ENCODE measurements at regions not wholly inside any gene's neighbourhood (a gene's known extent, or its start where the extent isn't known, plus 50 kb on each side); places are given as distances from the start of the nearest gene placed in this dataset.

DNA sequence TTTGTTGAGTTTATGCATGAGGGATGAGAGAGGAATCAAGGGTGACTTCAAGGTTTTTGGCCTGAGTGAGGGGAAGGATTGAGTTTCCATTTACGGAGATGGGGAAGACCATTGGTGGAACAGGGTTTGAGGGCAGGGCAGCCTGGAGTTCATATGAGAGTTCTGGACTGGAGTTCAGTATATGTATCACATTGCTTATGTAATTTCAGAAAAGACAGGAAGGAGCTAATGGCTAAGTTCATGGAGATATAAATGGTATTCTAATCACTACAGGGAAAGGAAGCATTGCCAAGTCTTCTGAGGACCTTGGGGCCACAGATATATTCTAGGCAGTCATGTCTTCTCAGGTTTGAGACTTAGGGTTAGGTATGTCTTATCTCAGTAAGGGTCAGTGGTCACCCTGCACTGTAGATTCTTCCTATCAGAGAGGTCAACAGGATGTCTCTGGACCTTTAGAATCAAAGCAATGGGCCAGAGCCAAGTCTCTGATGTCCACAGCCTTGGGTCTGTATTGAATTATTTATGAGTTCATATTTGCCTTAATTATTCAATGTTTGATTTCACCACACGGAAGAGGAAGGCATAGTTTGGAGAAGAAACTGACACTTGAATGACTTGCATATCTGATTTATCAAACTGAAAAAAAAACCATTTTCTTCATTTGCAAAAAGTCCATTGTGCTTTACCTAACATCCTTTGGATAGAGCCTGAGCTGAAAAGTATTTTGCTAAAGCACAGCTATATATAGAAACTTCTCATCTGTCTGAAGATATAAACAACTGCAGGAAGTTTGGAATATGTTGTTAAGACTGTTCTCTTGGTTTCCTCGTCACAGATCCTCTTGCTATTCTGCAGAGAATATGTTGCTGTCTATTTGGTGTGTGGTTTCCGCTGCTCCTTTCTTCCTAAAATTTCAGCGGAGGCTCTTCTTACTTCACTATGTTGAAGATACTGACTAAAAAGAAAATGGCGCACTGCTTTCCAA is 139.5 kb downstream of the PDGFRA start:
- TF ChIP-seq CTCF (IDR thresholded peaks at IDR 0.05): no peak
- intact Hi-C loops (cut with DNase I): no loop called here
- H3K36me3 ChIP-seq (ENCODE audit: insufficient read depth in 1 of 2, low read depth in 1 of 2): no peaks in the 10 kb centered on the region
- peak overlapping the region; percentile 30 for H3K27ac ChIP-seq
- no peaks in the 10 kb centered on the region for H3K9me3 ChIP-seq
- peaks cover 12% of the 10 kb centered on the region for H3K4me1 ChIP-seq
- no peak for DNase-seq
- H3K27me3 ChIP-seq (ENCODE audit: insufficient read depth in 3 of 3, low read length in 2 of 3): no peaks in the 10 kb centered on the region
- no peak overlapping the region for H3K4me3 ChIP-seq
- 40 to 49% (median 46%) methylated on average over 6 of the region's 6 CpGs for WGBS, 3 donors
- ATAC-seq: peak in 2 of 4 donors; percentile 62 to 67

DNA sequence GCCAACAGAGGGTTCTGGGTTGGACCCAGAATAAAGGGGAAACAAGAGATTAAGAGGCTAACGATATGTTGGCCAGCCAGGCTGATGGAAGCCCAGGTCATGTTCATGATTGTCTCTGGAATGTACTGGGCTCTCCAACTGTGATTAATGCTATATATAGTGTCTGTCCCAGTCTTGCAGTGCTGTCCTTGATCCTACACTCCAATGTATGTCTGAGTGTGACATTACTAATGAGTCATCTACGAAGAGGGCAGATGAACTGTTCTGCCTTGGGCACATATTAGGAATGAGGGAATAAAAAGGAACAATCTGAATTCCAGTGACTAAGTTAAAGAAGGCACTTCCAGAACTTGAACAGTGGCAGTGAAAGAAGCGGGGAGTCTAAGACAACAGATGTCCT is 142.1 kb downstream of the PDGFRA start:
- intact Hi-C loops (cut with DNase I): no loop called here
- Histone ChIP-seq H3K4me3 (no peak overlapping the region), H3K36me3 (ENCODE audit: insufficient read depth in 1 of 2, low read depth in 1 of 2) (no peaks in the 10 kb centered on the region), H3K27ac (no peak overlapping the region), H3K27me3 (ENCODE audit: insufficient read depth in 3 of 3, low read length in 2 of 3) (no peaks in the 10 kb centered on the region), H3K4me1 (peaks cover 12% of the 10 kb centered on the region), H3K9me3 (no peaks in the 10 kb centered on the region)
- no peak for DNase-seq
- no peak for ATAC-seq
- WGBS, 3 donors: 54 to 56% (median 55%) methylated on average over 3 of the region's 3 CpGs
- TF ChIP-seq CTCF (IDR thresholded peaks at IDR 0.05): no peak

- H3K9me3 ChIP-seq: no peaks in the 10 kb centered on the region
- H3K36me3 ChIP-seq (ENCODE audit: insufficient read depth in 1 of 2, low read depth in 1 of 2): no peaks in the 10 kb centered on the region
- no peak for TF ChIP-seq CTCF (IDR thresholded peaks at IDR 0.05)
- H3K4me1 ChIP-seq: peaks cover 11% of the 10 kb centered on the region
- no peak overlapping the region for H3K27ac ChIP-seq
- no peak overlapping the region for H3K4me3 ChIP-seq
- H3K27me3 ChIP-seq (ENCODE audit: insufficient read depth in 3 of 3, low read length in 2 of 3): no peaks in the 10 kb centered on the region
- intact Hi-C loops (cut with DNase I): no loop called here
- ATAC-seq (no peak), DNase-seq (no peak)
- 89 to 93% (median 92%) methylated on average over 2 of the region's 2 CpGs for whole genome bisulfite sequencing, 3 donors
Measured at GRCh38 chr4:54372951-54373350, 143.9 kb downstream of the PDGFRA start.

GRCh38 chr4:54373718-54374210 is 144.7 kb downstream of the PDGFRA start:
- no peaks in the 10 kb centered on the region for H3K27me3 ChIP-seq (ENCODE audit: insufficient read depth in 3 of 3, low read length in 2 of 3)
- H3K4me3 ChIP-seq: no peak overlapping the region
- no peaks in the 10 kb centered on the region for H3K9me3 ChIP-seq
- ATAC-seq: no peak
- DNase-seq: no peak
- peaks cover 3% of the 10 kb centered on the region for H3K4me1 ChIP-seq
- TF ChIP-seq CTCF (IDR thresholded peaks at IDR 0.05): no peak
- 87 to 92% (median 91%) methylated on average over 4 of the region's 4 CpGs for WGBS, 3 donors
- intact Hi-C loops (cut with DNase I): no loop called here
- H3K36me3 ChIP-seq (ENCODE audit: insufficient read depth in 1 of 2, low read depth in 1 of 2): no peaks in the 10 kb centered on the region
- no peak overlapping the region for H3K27ac ChIP-seq

Data from psoas muscle (tissue), 7 donors.